HepG2 (cell line): ENCODE measurements at regions not wholly inside any gene's neighbourhood (a gene's known extent, or its start where the extent isn't known, plus 50 kb on each side); places are given as distances from the start of the nearest gene placed in this dataset.

ENCODE experiments used
- ATAC-seq: fragments of 200-7000 bp; cut with Tn5 transposase; 3 replicates; pipeline ENCODE4 v1.9.1; 2020; ENCODE audit warnings: mild to moderate bottlenecking, moderate library complexity
- BruUV-seq: library from RNA; stranded (reverse); fragments of 400-500 nt; replicated peaks from 2 replicates; lab custom pipeline; 2021; lab: Mats Ljungman, UMichigan
- CTCF ChIA-PET: fragments of 300-600 bp; formaldehyde crosslinking; extraction: SDS; loops from one replicate; lab custom pipeline; 2021; ENCODE audit warnings: low total read pairs, inconsistent platforms, low intra/inter-chr PET ratio; lab: Yijun Ruan, JAX
- POLR2A ChIA-PET: fragments of 350-600 bp; sonication (Branson Sonifier 250); formaldehyde crosslinking; loops from one replicate; lab custom pipeline; 2020; ENCODE audit warnings: antibody characterized with exemption, inconsistent platforms; lab: Yijun Ruan, JAX
- DNase-seq: peaks from one replicate; pipeline ENCODE4 v3.0.0-alpha.2; 2015; ENCODE audit warnings: low spot score
- FAIRE-seq: peaks from 3 replicates; lab custom pipeline; 2011; peaks lifted over from hg19 to GRCh38; lab: Jason Lieb, UNC
- H2AFZ ChIP-seq: one replicate; pipeline ENCODE4 v1.6.1; 2011; ENCODE audit warnings: low read length, inconsistent platforms
- H3K27ac ChIP-seq: fragments of 300-600 bp; 3 replicates; pipeline ENCODE4 v1.8.0; 2011; ENCODE audit warnings: mixed run types, mild to moderate bottlenecking, mixed read lengths, low read length, inconsistent platforms; ENCODE audit not compliant: insufficient read depth; ENCODE audit errors: extremely low read length
- H3K27me3 ChIP-seq, 2 experiments: fragments of 200-600 bp in 1 of 2; 2 replicates in 1 of 2; 3 replicates in 1 of 2; pipeline versions ENCODE4 v1.6.0 to v1.8.0; 2011; ENCODE audit warnings: low read length in 2 of 2, mild to moderate bottlenecking in 2 of 2, moderate library complexity in 2 of 2, inconsistent platforms in 1 of 2; ENCODE audit not compliant: insufficient read depth in 2 of 2, control insufficient read depth in 1 of 2
- H3K36me3 ChIP-seq, 2 experiments: fragments of 200-600 bp in 1 of 2; replicated peaks in 1 of 2; 2 replicates in 1 of 2; 3 replicates in 1 of 2; pipeline versions ENCODE4 v1.5.1 to v1.8.0; 2011; ENCODE audit warnings: low read length in 2 of 2, inconsistent platforms in 1 of 2; ENCODE audit not compliant: insufficient read depth in 2 of 2, control insufficient read depth in 1 of 2
- H3K4me1 ChIP-seq: 2 replicates; pipeline ENCODE4 v1.5.1; 2012; ENCODE audit warnings: low read length, inconsistent platforms; ENCODE audit not compliant: insufficient read depth
- H3K4me2 ChIP-seq: 2 replicates; pipeline ENCODE4 v1.6.0; 2011; ENCODE audit warnings: low read depth, low read length, inconsistent platforms
- H3K4me3 ChIP-seq, 3 experiments: fragments of 200-600 bp in 1 of 3; sonication (generic), shearing (Covaris generic) in 1 of 3; replicated peaks in 1 of 3; 2 replicates each; pipeline ENCODE4 v1.5.1; 2011 to 2016; ENCODE audit warnings: low read length in 3 of 3, inconsistent platforms in 2 of 3, low read depth in 2 of 3, mild to moderate bottlenecking in 2 of 3, control low read depth in 1 of 3, mixed read lengths in 1 of 3; ENCODE audit not compliant: insufficient read depth in 1 of 3
- H3K79me2 ChIP-seq: one replicate; pipeline ENCODE4 v1.6.1; 2011; ENCODE audit warnings: low read length, inconsistent platforms; ENCODE audit not compliant: insufficient read depth
- H3K9ac ChIP-seq: 2 replicates; pipeline ENCODE4 v1.6.0; 2011; ENCODE audit warnings: mild to moderate bottlenecking, low read depth, low read length, inconsistent platforms; ENCODE audit not compliant: insufficient read depth
- H3K9me3 ChIP-seq: 2 replicates; pipeline ENCODE4 v1.5.1; 2012; ENCODE audit warnings: mild to moderate bottlenecking, low read length
- H4K20me1 ChIP-seq: 2 replicates; pipeline ENCODE4 v1.6.0; 2011; ENCODE audit warnings: inconsistent platforms, mild to moderate bottlenecking, low read length, moderate library complexity; ENCODE audit not compliant: insufficient read depth
- BHLHE40 ChIP-seq: IDR thresholded peaks from 2 replicates; pipeline ENCODE4 v1.6.1; 2011; ENCODE audit warnings: low read length, improper control_type of control experiment
- CEBPZ ChIP-seq: IDR thresholded peaks from 2 replicates; pipeline ENCODE4 v1.6.1; 2012; ENCODE audit warnings: low read length, improper control_type of control experiment
- CREB3 ChIP-seq: sonication (generic); formaldehyde crosslinking; IDR thresholded peaks from 2 replicates; pipeline ENCODE4 v1.5.0; 2020; ENCODE audit warnings: missing genetic modification reagents
- GTF3A ChIP-seq: sonication (generic); formaldehyde crosslinking; conservative IDR thresholded peaks from 2 replicates; pipeline ENCODE4 v1.4.0; 2020; ENCODE audit warnings: mild to moderate bottlenecking, missing genetic modification reagents
- NCOA5 ChIP-seq: sonication (generic); formaldehyde crosslinking; IDR thresholded peaks from 2 replicates; pipeline ENCODE4 v1.4.0; 2020; ENCODE audit warnings: missing genetic modification reagents
- RFX5 ChIP-seq: IDR thresholded peaks from 2 replicates; pipeline ENCODE4 v1.6.1; 2011; ENCODE audit warnings: low read depth, low read length, improper control_type of control experiment
- SIN3B ChIP-seq: fragments of 150-350 bp; IDR thresholded peaks from 2 replicates; pipeline ENCODE4 v1.6.1; 2014; ENCODE audit warnings: low read length
- SRSF9 ChIP-seq: fragments of 200-400 bp; formaldehyde crosslinking; IDR thresholded peaks from 2 replicates; pipeline ENCODE4 v1.6.1; 2018; ENCODE audit warnings: borderline replicate concordance, mild to moderate bottlenecking, low read depth, low read length; ENCODE audit not compliant: insufficient read depth, poor library complexity, severe bottlenecking
- STAG1 ChIP-seq: sonication (generic); formaldehyde crosslinking; IDR thresholded peaks from 2 replicates; pipeline ENCODE4 v1.4.0; 2020; ENCODE audit warnings: missing genetic modification reagents
- STAT6 ChIP-seq: sonication (generic); formaldehyde crosslinking; IDR thresholded peaks from 2 replicates; pipeline ENCODE4 v1.4.0; 2020; ENCODE audit warnings: missing genetic modification reagents, mild to moderate bottlenecking, borderline replicate concordance
- U2AF2 ChIP-seq: fragments of 200-400 bp; formaldehyde crosslinking; IDR thresholded peaks from 2 replicates; pipeline ENCODE4 v1.6.1; 2017; ENCODE audit warnings: low read depth, mild to moderate bottlenecking, low read length
- ZNF326 ChIP-seq: sonication (generic); formaldehyde crosslinking; IDR thresholded peaks from 2 replicates; pipeline ENCODE4 v1.4.0; 2020; ENCODE audit warnings: missing genetic modification reagents, borderline replicate concordance
- ZNF598 ChIP-seq: sonication (generic); formaldehyde crosslinking; IDR thresholded peaks from 2 replicates; pipeline ENCODE4 v1.5.1; 2020; ENCODE audit warnings: mild to moderate bottlenecking, missing genetic modification reagents, borderline replicate concordance
- ZNF639 ChIP-seq: conservative IDR thresholded peaks from 2 replicates; pipeline ENCODE4 v1.6.1; 2018; ENCODE audit warnings: missing genetic modification reagents
- ZNF781 ChIP-seq: sonication (generic); formaldehyde crosslinking; IDR thresholded peaks from 2 replicates; pipeline ENCODE4 v1.5.1; 2020; ENCODE audit warnings: borderline replicate concordance, mild to moderate bottlenecking, missing genetic modification reagents; ENCODE audit errors: not compliant biosample characterization
- WGBS: methylation state at CpG from one replicate; pipeline ENCODE4 v1.1.6; 2017; ENCODE audit warnings: low lambda C conversion rate; 5-methylcytosine and 5-hydroxymethylcytosine counted together
- in situ Hi-C: cut with HindIII; loops from 2 replicates; pipeline ENCODE4 v1.10.0; 2017; ENCODE audit warnings: low pct_unique_long_range_greater_than_20kb; ENCODE audit not compliant: extremely low pct_ligation_motif_present
- intact Hi-C: fragments of 100-400 bp; cut with micrococcal nuclease; formaldehyde crosslinking; loops from one replicate; pipeline ENCODE4 v1.10.0; 2022; ENCODE audit not compliant: unreplicated experiment

GRCh38 chr5:136808756-136809155 is 443.4 kb upstream of the TRPC7 start:
- Histone ChIP-seq H3K4me1 (no peaks in the 10 kb centered on the region), H3K4me3 (no peak overlapping the region), H3K36me3 (no peaks in the 10 kb centered on the region), H2AFZ (no peak overlapping the region), H3K4me2 (no peak overlapping the region), H3K9ac (no peak overlapping the region), H3K9me3 (no peaks in the 10 kb centered on the region), H3K27me3 (no peaks in the 10 kb centered on the region), H3K79me2 (no peaks in the 10 kb centered on the region), H4K20me1 (no peaks in the 10 kb centered on the region), H3K27ac (no peak overlapping the region)
- TF ChIP-seq GTF3A (CRISPR knock-in tag) (no peak), CEBPZ (no peak), STAG1 (no peak), SIN3B (no peak), ZNF639 (CRISPR knock-in tag) (no peak), ZNF781 (CRISPR knock-in tag) (no peak), ZNF326 (CRISPR knock-in tag) (no peak), SRSF9 (no peak), U2AF2 (no peak), ZNF598 (no peak), RFX5 (no peak), STAT6 (no peak), CREB3 (CRISPR knock-in tag) (no peak), BHLHE40 (no peak), NCOA5 (no peak)
- intact Hi-C loops = no loop called here
- POLR2A ChIA-PET = no interaction called here
- no TSS peak for BruUV-seq
- CTCF ChIA-PET = no interaction called here
- no peak for ATAC-seq
- in situ Hi-C loops = no loop called here
- DNase-seq = no peak
- no peak for FAIRE-seq
- WGBS = 0% methylated on average over 4 of the region's 4 CpGs
